ENCODE measurements at regions not wholly inside any gene's neighbourhood (a gene's known extent, or its start where the extent isn't known, plus 50 kb on each side); places are given as distances from the start of the nearest gene placed in this dataset.

DNA sequence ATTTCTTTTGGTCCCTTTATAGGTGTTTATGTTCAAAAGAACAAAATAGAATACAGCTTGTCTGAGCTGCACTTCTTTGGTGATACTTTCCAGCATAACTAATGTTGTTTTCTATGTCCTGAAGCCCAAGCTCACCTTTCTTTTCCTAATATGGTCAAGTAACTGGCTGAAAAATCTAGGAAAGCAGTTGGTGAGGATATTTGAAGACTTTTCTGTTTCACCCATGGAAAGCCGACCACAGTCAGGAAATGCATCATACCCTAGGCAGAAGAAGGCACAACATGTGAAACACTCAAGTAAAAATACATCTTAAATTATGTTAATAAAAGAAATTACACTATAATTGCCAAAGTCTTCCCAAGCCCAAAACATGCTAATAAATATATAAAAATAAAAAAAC, 337.0 kb downstream of the PDGFC start:
- no peak for ATAC-seq
- FAIRE-seq, result no peak
- Histone ChIP-seq H3K36me3 (no peaks in the 10 kb centered on the region), H3K27ac (no peak overlapping the region), H3K4me1 (no peaks in the 10 kb centered on the region), H3K27me3 (no peaks in the 10 kb centered on the region), H3K9me3 (no peaks in the 10 kb centered on the region), H3K4me3 (no peak overlapping the region)
- 63 to 66% methylated on average over 1 of the region's 1 CpG for WGBS, 2 donors
- TF ChIP-seq, protein P1, sequence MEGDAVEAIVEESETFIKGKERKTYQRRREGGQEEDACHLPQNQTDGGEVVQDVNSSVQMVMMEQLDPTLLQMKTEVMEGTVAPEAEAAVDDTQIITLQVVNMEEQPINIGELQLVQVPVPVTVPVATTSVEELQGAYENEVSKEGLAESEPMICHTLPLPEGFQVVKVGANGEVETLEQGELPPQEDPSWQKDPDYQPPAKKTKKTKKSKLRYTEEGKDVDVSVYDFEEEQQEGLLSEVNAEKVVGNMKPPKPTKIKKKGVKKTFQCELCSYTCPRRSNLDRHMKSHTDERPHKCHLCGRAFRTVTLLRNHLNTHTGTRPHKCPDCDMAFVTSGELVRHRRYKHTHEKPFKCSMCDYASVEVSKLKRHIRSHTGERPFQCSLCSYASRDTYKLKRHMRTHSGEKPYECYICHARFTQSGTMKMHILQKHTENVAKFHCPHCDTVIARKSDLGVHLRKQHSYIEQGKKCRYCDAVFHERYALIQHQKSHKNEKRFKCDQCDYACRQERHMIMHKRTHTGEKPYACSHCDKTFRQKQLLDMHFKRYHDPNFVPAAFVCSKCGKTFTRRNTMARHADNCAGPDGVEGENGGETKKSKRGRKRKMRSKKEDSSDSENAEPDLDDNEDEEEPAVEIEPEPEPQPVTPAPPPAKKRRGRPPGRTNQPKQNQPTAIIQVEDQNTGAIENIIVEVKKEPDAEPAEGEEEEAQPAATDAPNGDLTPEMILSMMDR (IDR thresholded peaks at IDR 0.05), result no peak
- no peak for DNase-seq
- intact Hi-C loops (cut with DNase I), result no loop called here

DNA sequence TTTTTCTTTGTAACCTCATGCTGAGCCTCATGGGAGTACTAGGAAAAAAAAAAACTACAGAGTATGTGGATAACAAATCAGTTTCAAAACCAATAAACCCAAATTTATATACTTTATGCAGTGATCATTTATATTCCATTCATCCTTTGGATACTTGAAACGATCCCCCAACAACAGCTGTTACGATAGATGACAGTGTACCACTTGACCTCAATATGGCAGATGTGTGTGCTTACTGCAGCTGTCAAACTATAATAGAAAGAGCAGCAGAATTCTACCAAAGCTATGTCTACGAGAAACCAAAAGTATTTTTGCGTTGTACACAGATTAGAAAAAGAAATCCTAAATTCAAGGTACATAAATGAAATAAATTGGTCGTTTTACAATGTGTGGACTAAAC, 337.8 kb downstream of the PDGFC start:
- 53 to 61% methylated on average over 5 of the region's 5 CpGs for WGBS, 2 donors
- FAIRE-seq (no peak), DNase-seq (no peak), ATAC-seq (no peak)
- H3K9me3 ChIP-seq, result no peaks in the 10 kb centered on the region
- no peak overlapping the region for H3K4me3 ChIP-seq
- intact Hi-C loops (cut with DNase I), result no loop called here
- H3K27ac ChIP-seq, result no peak overlapping the region
- TF ChIP-seq, protein P1 (IDR thresholded peaks at IDR 0.05), result no peak
- H3K4me1 ChIP-seq, result no peaks in the 10 kb centered on the region
- H3K36me3 ChIP-seq, result no peaks in the 10 kb centered on the region
- H3K27me3 ChIP-seq, result no peaks in the 10 kb centered on the region

DNA sequence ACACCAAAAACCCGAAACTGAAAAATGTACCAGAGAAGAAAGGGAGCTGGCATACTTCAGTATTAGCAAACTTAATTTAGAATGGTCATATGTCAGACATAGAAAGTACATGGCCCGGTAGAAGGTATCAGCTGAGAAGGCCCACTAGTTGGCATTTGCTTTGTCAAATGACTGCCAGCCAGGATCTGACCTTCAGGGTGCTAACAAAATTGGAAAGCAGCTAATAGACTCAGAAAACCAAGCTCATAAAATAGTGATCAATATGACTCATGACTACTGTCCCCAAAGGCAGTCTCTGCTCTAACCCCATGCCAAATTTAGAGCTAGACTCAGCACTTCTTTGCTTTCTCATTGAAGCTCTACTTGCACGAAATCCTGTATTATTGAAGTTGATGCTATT, 342.7 kb downstream of the PDGFC start:
- FAIRE-seq (no peak), ATAC-seq (no peak), DNase-seq (no peak)
- H3K27me3 ChIP-seq, result no peaks in the 10 kb centered on the region
- TF ChIP-seq, protein P1 (IDR thresholded peaks at IDR 0.05), result no peak
- 78 to 81% methylated on average over 3 of the region's 3 CpGs for WGBS, 2 donors
- no peaks in the 10 kb centered on the region for H3K36me3 ChIP-seq
- no peak overlapping the region for H3K27ac ChIP-seq
- H3K4me1 ChIP-seq, result no peaks in the 10 kb centered on the region
- intact Hi-C loops (cut with DNase I), result no loop called here
- H3K9me3 ChIP-seq, result no peaks in the 10 kb centered on the region
- H3K4me3 ChIP-seq, result no peak overlapping the region

DNA sequence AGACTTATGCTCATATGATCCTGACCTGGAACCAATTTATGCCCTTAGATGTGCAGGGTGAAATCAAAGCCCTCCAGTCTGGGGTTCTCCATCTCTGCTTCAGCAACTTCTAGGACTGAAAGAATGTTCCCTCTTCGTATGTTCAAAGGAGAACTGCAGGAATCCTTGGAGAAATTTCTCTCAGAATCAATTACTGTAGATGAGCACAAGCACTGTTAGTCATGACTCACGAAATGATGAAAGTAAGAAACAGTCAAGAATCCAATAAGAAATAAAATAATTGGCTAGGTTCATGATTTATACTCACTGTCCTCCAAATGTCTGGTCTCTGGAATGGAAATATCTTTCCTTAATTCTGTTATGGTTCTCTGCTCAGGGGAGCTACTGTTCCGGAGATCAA, 348.2 kb downstream of the PDGFC start:
- intact Hi-C loops (cut with DNase I), result no loop called here
- WGBS, 2 donors, result 69 to 75% methylated on average over 3 of the region's 3 CpGs
- Histone ChIP-seq H3K27me3 (no peaks in the 10 kb centered on the region), H3K36me3 (no peaks in the 10 kb centered on the region), H3K4me3 (no peak overlapping the region), H3K9me3 (no peaks in the 10 kb centered on the region), H3K4me1 (no peaks in the 10 kb centered on the region), H3K27ac (no peak overlapping the region)
- no peak for ATAC-seq
- TF ChIP-seq, protein P1 (IDR thresholded peaks at IDR 0.05), result no peak
- no peak for DNase-seq
- no peak for FAIRE-seq

DNA sequence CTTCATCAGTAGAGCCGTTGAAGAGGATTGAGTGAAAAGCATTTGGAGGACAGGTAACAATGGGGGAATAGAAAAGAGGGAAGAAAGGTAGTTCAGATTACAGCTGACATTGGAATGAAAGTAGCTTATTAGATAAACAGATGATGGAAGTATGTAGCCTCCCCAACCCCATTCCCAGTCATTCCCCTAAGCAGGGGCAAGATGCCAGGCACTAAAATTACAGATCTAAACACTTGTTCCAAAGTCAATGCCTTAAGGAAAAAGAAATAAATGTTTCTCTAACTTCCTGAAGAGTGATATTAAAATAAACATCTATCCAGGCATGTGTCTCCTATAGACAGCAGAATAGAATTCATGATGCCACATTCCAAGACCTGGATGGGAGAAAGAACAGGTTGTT, 350.8 kb downstream of the PDGFC start:
- 46 to 51% methylated on average over 1 of the region's 1 CpG for WGBS, 2 donors
- no peak for FAIRE-seq
- TF ChIP-seq, protein P1 (IDR thresholded peaks at IDR 0.05), result no peak
- no peak for DNase-seq
- no peaks in the 10 kb centered on the region for H3K4me1 ChIP-seq
- H3K4me3 ChIP-seq, result no peak overlapping the region
- intact Hi-C loops (cut with DNase I), result no loop called here
- H3K9me3 ChIP-seq, result no peaks in the 10 kb centered on the region
- no peaks in the 10 kb centered on the region for H3K36me3 ChIP-seq
- no peak overlapping the region for H3K27ac ChIP-seq
- ATAC-seq, result no peak
- no peaks in the 10 kb centered on the region for H3K27me3 ChIP-seq
